GM18858 (cell line): ENCODE measurements at regions not wholly inside any gene's neighbourhood (a gene's known extent, or its start where the extent isn't known, plus 50 kb on each side); places are given as distances from the start of the nearest gene placed in this dataset.

Source experiments
- ATAC-seq: cut with Tn5 transposase; IDR thresholded peaks from one replicate; pipeline ENCODE4 v1.9.1; 2021; ENCODE audit not compliant: unreplicated experiment

GRCh38 chr3:23740517-23740965 is 65.2 kb upstream of the UBE2E1 start:
- ATAC-seq, result peak; percentile 91

GRCh38 chr3:23741036-23741706 is 64.6 kb upstream of the UBE2E1 start:
- no peak for ATAC-seq

- no peak for ATAC-seq
Observed at GRCh38 chr3:23743141-23743784, 62.5 kb upstream of the UBE2E1 start.

GRCh38 chr3:23746441-23746840 is 59.3 kb upstream of the UBE2E1 start:
- no peak for ATAC-seq

GRCh38 chr3:23747841-23748240 is 57.9 kb upstream of the UBE2E1 start:
- no peak for ATAC-seq

GRCh38 chr3:23748398-23749110 is 57.2 kb upstream of the UBE2E1 start:
- ATAC-seq, result no peak

GRCh38 chr3:23749609-23750008 is 56.1 kb upstream of the UBE2E1 start:
- ATAC-seq, result no peak

- ATAC-seq, result no peak
Observed at GRCh38 chr3:23750573-23751210, 55.1 kb upstream of the UBE2E1 start.

GRCh38 chr3:23751212-23751723 is 54.5 kb upstream of the UBE2E1 start:
- no peak for ATAC-seq

- ATAC-seq, result no peak
Observed at GRCh38 chr3:23752126-23752525, 53.6 kb upstream of the UBE2E1 start.

GRCh38 chr3:23754215-23754614 is 51.5 kb upstream of the UBE2E1 start:
- ATAC-seq, result no peak
